OCI-LY3 (cell line): ENCODE measurements at regions not wholly inside any gene's neighbourhood (a gene's known extent, or its start where the extent isn't known, plus 50 kb on each side); places are given as distances from the start of the nearest gene placed in this dataset.

Experiments
- CTCF ChIP-seq: fragments of 200-600, 300-600 bp; sonication (generic); IDR thresholded peaks from 2 replicates; pipeline ENCODE4 v1.5.1; 2014; ENCODE audit warnings: antibody characterized with exemption, low read length, low read depth
- EZH2phosphoT487 ChIP-seq: fragments of 200-600 bp; shearing (Covaris generic); IDR thresholded peaks from 2 replicates; pipeline ENCODE4 v1.6.1; 2018; ENCODE audit warnings: antibody characterized with exemption, mixed run types, low read depth

GRCh38 chrX:26873736-26874135 lies 589.4 kb downstream of the PPP4R3C start:
- TF ChIP-seq CTCF (no peak), EZH2phosphoT487 (no peak)
